Prostate gland (tissue), 2 donors: ENCODE measurements at regions not wholly inside any gene's neighbourhood (a gene's known extent, or its start where the extent isn't known, plus 50 kb on each side); places are given as distances from the start of the nearest gene placed in this dataset.

Source experiments
- DNase-seq: peaks from one replicate; pipeline ENCODE4 v3.0.0-alpha.2; 2019; ENCODE audit warnings: low spot score
- H3K27ac ChIP-seq, 2 donors: fragments of 200-600 bp; sonication (generic); 2 replicates each; pipeline ENCODE4 v1.5.1; 2017 to 2019
- H3K27me3 ChIP-seq: fragments of 200-600 bp; sonication (generic); replicated peaks from 2 replicates; pipeline ENCODE4 v1.5.1; 2019; ENCODE audit not compliant: insufficient read depth
- H3K36me3 ChIP-seq, 2 donors: fragments of 200-600 bp; sonication (generic); 1 replicate in 1 of 2; 2 replicates in 1 of 2; pipeline versions ENCODE4 v1.5.1 to v1.8.1; 2017 to 2019
- H3K4me1 ChIP-seq: fragments of 200-600 bp; sonication (generic); replicated peaks from 2 replicates; pipeline ENCODE4 v1.5.1; 2019
- H3K4me3 ChIP-seq, 2 donors: fragments of 200-600 bp; sonication (generic); 2 replicates each; pipeline ENCODE4 v1.5.1; 2017 to 2019
- H3K9me3 ChIP-seq: fragments of 200-600 bp; sonication (generic); 2 replicates; pipeline ENCODE4 v1.5.1; 2017
- CTCF ChIP-seq, 4 experiments: fragments of 200-600 bp in 2 of 4; fragments of 450-650 bp in 2 of 4; sonication (generic) in 2 of 4; IDR thresholded peaks; 1 replicate in 3 of 4; 2 replicates in 1 of 4; pipeline ENCODE4 v1.5.1; 2016 to 2019; ENCODE audit warnings: antibody characterized with exemption in 4 of 4, mild to moderate bottlenecking in 2 of 4, moderate library complexity in 2 of 4
- POLR2A ChIP-seq: fragments of 450-650 bp; IDR thresholded peaks from one replicate; pipeline ENCODE4 v1.6.1; 2016; ENCODE audit warnings: antibody characterized with exemption, mild to moderate bottlenecking
- POLR2AphosphoS5 ChIP-seq: sonication (generic); formaldehyde crosslinking; IDR thresholded peaks from one replicate; pipeline ENCODE4 v1.6.1; 2017; ENCODE audit warnings: antibody characterized with exemption
- WGBS: methylation state at CpG from one replicate; pipeline ENCODE4 v1.1.5; 2018; 5-methylcytosine and 5-hydroxymethylcytosine counted together
- intact Hi-C: fragments of 100-400 bp; cut with DNase I; formaldehyde crosslinking; loops from one replicate; pipeline ENCODE4 v1.14.2; 2022

GRCh38 chr18:4603955-4604354 is 148.8 kb upstream of the DLGAP1 start:
- Histone ChIP-seq H3K36me3 (no peaks in the 10 kb centered on the region), H3K27me3 (no peaks in the 10 kb centered on the region), H3K27ac (no peak overlapping the region), H3K4me1 (no peaks in the 10 kb centered on the region), H3K9me3 (no peaks in the 10 kb centered on the region), H3K4me3 (no peak overlapping the region)
- TF ChIP-seq POLR2AphosphoS5 (no peak), POLR2A (no peak), CTCF (IDR thresholded peaks at IDR 0.05) (no peak)
- intact Hi-C loops: no loop called here
- DNase-seq: no peak
- WGBS: 89% methylated on average over 7 of the region's 7 CpGs

- WGBS: 36% methylated on average over 4 of the region's 4 CpGs
- Histone ChIP-seq H3K27me3 (no peaks in the 10 kb centered on the region), H3K4me1 (no peaks in the 10 kb centered on the region), H3K4me3 (no peak overlapping the region), H3K9me3 (no peaks in the 10 kb centered on the region), H3K36me3 (no peaks in the 10 kb centered on the region), H3K27ac (no peak overlapping the region)
- intact Hi-C loops: no loop called here
- no peak for TF ChIP-seq POLR2AphosphoS5
- TF ChIP-seq POLR2A: no peak
- TF ChIP-seq CTCF (IDR thresholded peaks at IDR 0.05): no peak
- DNase-seq: no peak
These were observed 144.2 kb upstream of the DLGAP1 start for GRCh38 chr18:4599312-4599711.

GRCh38 chr18:4597301-4597700 is 142.2 kb upstream of the DLGAP1 start:
- no peaks in the 10 kb centered on the region for H3K4me1 ChIP-seq
- TF ChIP-seq CTCF (IDR thresholded peaks at IDR 0.05): no peak
- TF ChIP-seq POLR2A: no peak
- no peak for TF ChIP-seq POLR2AphosphoS5
- 85% methylated on average over 3 of the region's 3 CpGs for WGBS
- no peak overlapping the region for H3K27ac ChIP-seq
- DNase-seq: no peak
- H3K27me3 ChIP-seq: no peaks in the 10 kb centered on the region
- H3K36me3 ChIP-seq: no peaks in the 10 kb centered on the region
- intact Hi-C loops: no loop called here
- no peak overlapping the region for H3K4me3 ChIP-seq
- no peaks in the 10 kb centered on the region for H3K9me3 ChIP-seq

GRCh38 chr18:4593895-4594294 is 138.8 kb upstream of the DLGAP1 start:
- Histone ChIP-seq H3K27ac (no peak overlapping the region), H3K4me3 (no peak overlapping the region), H3K36me3 (no peaks in the 10 kb centered on the region), H3K4me1 (no peaks in the 10 kb centered on the region), H3K27me3 (no peaks in the 10 kb centered on the region), H3K9me3 (no peaks in the 10 kb centered on the region)
- 93% methylated on average over 1 of the region's 1 CpG for WGBS
- TF ChIP-seq POLR2A (no peak), CTCF (IDR thresholded peaks at IDR 0.05) (no peak), POLR2AphosphoS5 (no peak)
- no peak for DNase-seq
- intact Hi-C loops: no loop called here

- no peaks in the 10 kb centered on the region for H3K9me3 ChIP-seq
- H3K4me3 ChIP-seq: no peak overlapping the region
- no peak overlapping the region for H3K27ac ChIP-seq
- intact Hi-C loops: no loop called here
- H3K27me3 ChIP-seq: no peaks in the 10 kb centered on the region
- no peaks in the 10 kb centered on the region for H3K4me1 ChIP-seq
- WGBS: 76% methylated on average over 4 of the region's 4 CpGs
- no peak for DNase-seq
- H3K36me3 ChIP-seq: no peaks in the 10 kb centered on the region
- TF ChIP-seq CTCF (IDR thresholded peaks at IDR 0.05) (no peak), POLR2A (no peak), POLR2AphosphoS5 (no peak)
These were observed 138.4 kb upstream of the DLGAP1 start for GRCh38 chr18:4593459-4593858.
